GM12878 (cell line): ENCODE measurements at regions not wholly inside any gene's neighbourhood (a gene's known extent, or its start where the extent isn't known, plus 50 kb on each side); places are given as distances from the start of the nearest gene placed in this dataset.

Source experiments
- EP300 ChIP-seq, 2 experiments: fragments of 150-350 bp in 1 of 2; IDR thresholded peaks; 2 replicates each; pipeline ENCODE4 v1.6.1; 2011 to 2012; ENCODE audit warnings: low read depth in 2 of 2, low read length in 2 of 2, borderline replicate concordance in 1 of 2, improper control_type of control experiment in 1 of 2, inconsistent platforms in 1 of 2; ENCODE audit not compliant: control insufficient read depth in 1 of 2
- FOXK2 ChIP-seq: fragments of 450-650 bp; IDR thresholded peaks from 2 replicates; pipeline ENCODE4 v1.6.1; 2017; ENCODE audit warnings: mild to moderate bottlenecking, moderate library complexity
- HDAC6 ChIP-seq: fragments of 200-600 bp; sonication (generic); IDR thresholded peaks from one replicate; pipeline ENCODE4 v1.8.0; 2017; ENCODE audit warnings: antibody characterized with exemption; ENCODE audit not compliant: unreplicated experiment
- KLF5 ChIP-seq: fragments of 450-650 bp; IDR thresholded peaks from 2 replicates; pipeline ENCODE4 v1.6.1; 2014; ENCODE audit warnings: mild to moderate bottlenecking; ENCODE audit not compliant: partially characterized antibody
- LARP7 ChIP-seq: fragments of 450-650 bp; IDR thresholded peaks from 2 replicates; pipeline ENCODE4 v1.6.1; 2017; ENCODE audit warnings: mild to moderate bottlenecking
- MEF2A ChIP-seq: IDR thresholded peaks from 2 replicates; pipeline ENCODE4 v1.6.1; 2011; ENCODE audit warnings: low read depth, mild to moderate bottlenecking, low read length, moderate library complexity; ENCODE audit not compliant: insufficient read depth
- RAD21 ChIP-seq: IDR thresholded peaks from 2 replicates; pipeline ENCODE4 v1.6.1; 2011; ENCODE audit warnings: mild to moderate bottlenecking, low read depth, low read length, moderate library complexity; ENCODE audit not compliant: insufficient read depth
- RELA ChIP-seq: fragments of 450-650 bp; IDR thresholded peaks from 2 replicates; pipeline ENCODE4 v1.8.0; 2014; ENCODE audit warnings: borderline replicate concordance; ENCODE audit not compliant: partially characterized antibody
- SMC3 ChIP-seq: IDR thresholded peaks from 2 replicates; pipeline ENCODE4 v1.6.1; 2011; ENCODE audit warnings: low read length, improper control_type of control experiment, borderline replicate concordance
- SPI1 ChIP-seq: IDR thresholded peaks from 2 replicates; pipeline ENCODE4 v1.6.1; 2011; ENCODE audit warnings: low read depth, mild to moderate bottlenecking, low read length, moderate library complexity, borderline replicate concordance; ENCODE audit not compliant: insufficient read depth
- TCF12 ChIP-seq: IDR thresholded peaks from 2 replicates; pipeline ENCODE4 v1.6.1; 2011; ENCODE audit warnings: low read depth, mild to moderate bottlenecking, low read length
- TF ChIP-seq, protein P1 (sequence below), 3 experiments: IDR thresholded peaks in 2 of 3; conservative IDR thresholded peaks in 1 of 3; 2 replicates each; pipeline ENCODE4 v1.5.1; 2011; ENCODE audit warnings: low read depth in 3 of 3, low read length in 3 of 3, mild to moderate bottlenecking in 3 of 3, control low read depth in 2 of 3, moderate library complexity in 2 of 3, inconsistent platforms in 1 of 3, mixed read lengths in 1 of 3; ENCODE audit not compliant: control insufficient read depth in 2 of 3, insufficient read depth in 1 of 3; ENCODE audit errors: extremely low read depth in 1 of 3
- TF ChIP-seq, protein P2 (sequence below): IDR thresholded peaks from 2 replicates; pipeline ENCODE4 v1.6.1; 2011; ENCODE audit warnings: low read depth, low read length, improper control_type of control experiment, borderline replicate concordance
- TF ChIP-seq, protein P3 (sequence below): fragments of 450-650 bp; IDR thresholded peaks from 2 replicates; pipeline ENCODE4 v1.6.1; 2017; ENCODE audit warnings: antibody characterized with exemption, mild to moderate bottlenecking, moderate library complexity

DNA sequence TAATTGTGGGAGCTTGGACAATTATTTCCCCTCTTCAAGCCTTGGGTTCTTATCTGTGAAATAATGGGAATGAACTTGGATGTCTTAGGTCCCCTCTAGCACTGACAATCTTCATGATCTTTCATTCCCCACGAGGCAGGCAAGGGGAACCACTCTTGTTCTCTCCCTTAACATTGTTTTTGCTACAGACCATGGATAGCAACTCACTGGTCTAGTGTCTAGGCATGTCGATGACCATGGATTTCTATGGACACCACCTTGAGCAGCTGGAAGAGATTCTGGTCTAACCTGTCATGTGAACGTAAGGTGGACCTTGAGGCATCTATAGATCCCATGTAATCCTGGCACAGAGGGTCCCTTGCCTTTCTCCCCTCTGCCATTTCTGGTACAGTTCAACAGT is 104.1 kb upstream of the DHX15 start:
- no peak for TF ChIP-seq SMC3
- no peak for TF ChIP-seq HDAC6
- TF ChIP-seq KLF5: no peak
- TF ChIP-seq, protein P1, sequence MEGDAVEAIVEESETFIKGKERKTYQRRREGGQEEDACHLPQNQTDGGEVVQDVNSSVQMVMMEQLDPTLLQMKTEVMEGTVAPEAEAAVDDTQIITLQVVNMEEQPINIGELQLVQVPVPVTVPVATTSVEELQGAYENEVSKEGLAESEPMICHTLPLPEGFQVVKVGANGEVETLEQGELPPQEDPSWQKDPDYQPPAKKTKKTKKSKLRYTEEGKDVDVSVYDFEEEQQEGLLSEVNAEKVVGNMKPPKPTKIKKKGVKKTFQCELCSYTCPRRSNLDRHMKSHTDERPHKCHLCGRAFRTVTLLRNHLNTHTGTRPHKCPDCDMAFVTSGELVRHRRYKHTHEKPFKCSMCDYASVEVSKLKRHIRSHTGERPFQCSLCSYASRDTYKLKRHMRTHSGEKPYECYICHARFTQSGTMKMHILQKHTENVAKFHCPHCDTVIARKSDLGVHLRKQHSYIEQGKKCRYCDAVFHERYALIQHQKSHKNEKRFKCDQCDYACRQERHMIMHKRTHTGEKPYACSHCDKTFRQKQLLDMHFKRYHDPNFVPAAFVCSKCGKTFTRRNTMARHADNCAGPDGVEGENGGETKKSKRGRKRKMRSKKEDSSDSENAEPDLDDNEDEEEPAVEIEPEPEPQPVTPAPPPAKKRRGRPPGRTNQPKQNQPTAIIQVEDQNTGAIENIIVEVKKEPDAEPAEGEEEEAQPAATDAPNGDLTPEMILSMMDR (IDR thresholded peaks at IDR 0.05 in 2 of 3, conservative IDR thresholded peaks at IDR 0.05 in 1 of 3; ENCODE audit: control insufficient read depth in 2 of 3, extremely low read depth in 1 of 3, insufficient read depth in 1 of 3, low read depth in 3 of 3, low read length in 3 of 3): no peak
- TF ChIP-seq, protein P2, sequence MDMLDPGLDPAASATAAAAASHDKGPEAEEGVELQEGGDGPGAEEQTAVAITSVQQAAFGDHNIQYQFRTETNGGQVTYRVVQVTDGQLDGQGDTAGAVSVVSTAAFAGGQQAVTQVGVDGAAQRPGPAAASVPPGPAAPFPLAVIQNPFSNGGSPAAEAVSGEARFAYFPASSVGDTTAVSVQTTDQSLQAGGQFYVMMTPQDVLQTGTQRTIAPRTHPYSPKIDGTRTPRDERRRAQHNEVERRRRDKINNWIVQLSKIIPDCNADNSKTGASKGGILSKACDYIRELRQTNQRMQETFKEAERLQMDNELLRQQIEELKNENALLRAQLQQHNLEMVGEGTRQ: no peak
- no peak for TF ChIP-seq RELA
- TF ChIP-seq RAD21: no peak
- no peak for TF ChIP-seq MEF2A
- no peak for TF ChIP-seq TCF12
- no peak for TF ChIP-seq LARP7
- no peak for TF ChIP-seq FOXK2
- TF ChIP-seq SPI1: no peak
- TF ChIP-seq, protein P3, sequence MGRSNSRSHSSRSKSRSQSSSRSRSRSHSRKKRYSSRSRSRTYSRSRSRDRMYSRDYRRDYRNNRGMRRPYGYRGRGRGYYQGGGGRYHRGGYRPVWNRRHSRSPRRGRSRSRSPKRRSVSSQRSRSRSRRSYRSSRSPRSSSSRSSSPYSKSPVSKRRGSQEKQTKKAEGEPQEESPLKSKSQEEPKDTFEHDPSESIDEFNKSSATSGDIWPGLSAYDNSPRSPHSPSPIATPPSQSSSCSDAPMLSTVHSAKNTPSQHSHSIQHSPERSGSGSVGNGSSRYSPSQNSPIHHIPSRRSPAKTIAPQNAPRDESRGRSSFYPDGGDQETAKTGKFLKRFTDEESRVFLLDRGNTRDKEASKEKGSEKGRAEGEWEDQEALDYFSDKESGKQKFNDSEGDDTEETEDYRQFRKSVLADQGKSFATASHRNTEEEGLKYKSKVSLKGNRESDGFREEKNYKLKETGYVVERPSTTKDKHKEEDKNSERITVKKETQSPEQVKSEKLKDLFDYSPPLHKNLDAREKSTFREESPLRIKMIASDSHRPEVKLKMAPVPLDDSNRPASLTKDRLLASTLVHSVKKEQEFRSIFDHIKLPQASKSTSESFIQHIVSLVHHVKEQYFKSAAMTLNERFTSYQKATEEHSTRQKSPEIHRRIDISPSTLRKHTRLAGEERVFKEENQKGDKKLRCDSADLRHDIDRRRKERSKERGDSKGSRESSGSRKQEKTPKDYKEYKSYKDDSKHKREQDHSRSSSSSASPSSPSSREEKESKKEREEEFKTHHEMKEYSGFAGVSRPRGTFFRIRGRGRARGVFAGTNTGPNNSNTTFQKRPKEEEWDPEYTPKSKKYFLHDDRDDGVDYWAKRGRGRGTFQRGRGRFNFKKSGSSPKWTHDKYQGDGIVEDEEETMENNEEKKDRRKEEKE: no peak
- TF ChIP-seq EP300 (IDR thresholded peaks at IDR 0.05; ENCODE audit: borderline replicate concordance in 1 of 2, control insufficient read depth in 1 of 2, low read depth in 2 of 2, low read length in 2 of 2): no peak
